Vagina (tissue), 2 donors: ENCODE measurements at regions not wholly inside any gene's neighbourhood (a gene's known extent, or its start where the extent isn't known, plus 50 kb on each side); places are given as distances from the start of the nearest gene placed in this dataset.

Source experiments
- DNase-seq, 2 donors: peaks; one replicate each; pipeline ENCODE4 v3.0.0-alpha.2; 2017; ENCODE audit errors: extremely low spot score in 2 of 2
- H3K27ac ChIP-seq: fragments of 200-600 bp; sonication (generic); one replicate; pipeline ENCODE4 v1.5.1; 2019
- H3K27me3 ChIP-seq: fragments of 200-600 bp; sonication (generic); one replicate; pipeline ENCODE4 v1.5.1; 2019
- H3K36me3 ChIP-seq, 2 donors: fragments of 200-600 bp; sonication (generic); one replicate each; pipeline ENCODE4 v1.5.1; 2017 to 2019
- H3K4me1 ChIP-seq: fragments of 200-600 bp; sonication (generic); one replicate; pipeline ENCODE4 v1.5.1; 2019
- H3K4me3 ChIP-seq, 2 donors: fragments of 200-600 bp; sonication (generic); 1 replicate in 1 of 2; 2 replicates in 1 of 2; pipeline ENCODE4 v1.5.1; 2016 to 2019
- H3K9me3 ChIP-seq: fragments of 200-600 bp; sonication (generic); one replicate; pipeline ENCODE4 v1.5.1; 2019
- CTCF ChIP-seq, 3 experiments: fragments of 450-650 bp in 2 of 3; fragments of 200-600 bp in 1 of 3; sonication (generic) in 1 of 3; IDR thresholded peaks; one replicate each; pipeline ENCODE4 v1.5.1; 2017 to 2019; ENCODE audit warnings: antibody characterized with exemption in 3 of 3, mild to moderate bottlenecking in 2 of 3, moderate library complexity in 2 of 3
- POLR2A ChIP-seq, 2 donors: fragments of 450-650 bp; IDR thresholded peaks; one replicate each; pipeline ENCODE4 v1.6.1; 2017; ENCODE audit warnings: antibody characterized with exemption in 2 of 2, mild to moderate bottlenecking in 2 of 2, moderate library complexity in 2 of 2
- POLR2AphosphoS5 ChIP-seq, 2 donors: sonication (generic); formaldehyde crosslinking; IDR thresholded peaks; one replicate each; pipeline ENCODE4 v1.9.0; 2017; ENCODE audit warnings: antibody characterized with exemption in 2 of 2, mild to moderate bottlenecking in 2 of 2, low read depth in 1 of 2; ENCODE audit not compliant: insufficient read depth in 1 of 2
- intact Hi-C: fragments of 100-400 bp; cut with DNase I; formaldehyde crosslinking; loops from one replicate; pipeline ENCODE4 v1.15.1; 2023

- no peaks in the 10 kb centered on the region for H3K36me3 ChIP-seq
- H3K9me3 ChIP-seq, result no peaks in the 10 kb centered on the region
- intact Hi-C loops, result no loop called here
- no peak overlapping the region for H3K27ac ChIP-seq
- DNase-seq, result no peak
- H3K4me3 ChIP-seq, result no peak overlapping the region
- TF ChIP-seq CTCF (IDR thresholded peaks at IDR 0.05), result no peak
- TF ChIP-seq POLR2A (IDR thresholded peaks at IDR 0.05), result no peak
- no peak for TF ChIP-seq POLR2AphosphoS5 (IDR thresholded peaks at IDR 0.05; ENCODE audit: insufficient read depth in 1 of 2, low read depth in 1 of 2)
- no peaks in the 10 kb centered on the region for H3K27me3 ChIP-seq
- H3K4me1 ChIP-seq, result no peaks in the 10 kb centered on the region
Observed at GRCh38 chr7:156055206-156055822, 243.1 kb upstream of the SHH start.

GRCh38 chr7:156051884-156052283 lies 239.6 kb upstream of the SHH start:
- Histone ChIP-seq H3K4me1 (no peaks in the 10 kb centered on the region), H3K27me3 (no peaks in the 10 kb centered on the region), H3K9me3 (no peaks in the 10 kb centered on the region), H3K4me3 (no peak overlapping the region), H3K36me3 (no peaks in the 10 kb centered on the region), H3K27ac (no peak overlapping the region)
- no peak for DNase-seq
- no peak for TF ChIP-seq POLR2AphosphoS5 (IDR thresholded peaks at IDR 0.05; ENCODE audit: insufficient read depth in 1 of 2, low read depth in 1 of 2)
- no peak for TF ChIP-seq CTCF (IDR thresholded peaks at IDR 0.05)
- no peak for TF ChIP-seq POLR2A (IDR thresholded peaks at IDR 0.05)
- intact Hi-C loops, result no loop called here

GRCh38 chr7:156050636-156051569 lies 238.6 kb upstream of the SHH start:
- Histone ChIP-seq H3K4me1 (no peaks in the 10 kb centered on the region), H3K27me3 (no peaks in the 10 kb centered on the region), H3K9me3 (no peaks in the 10 kb centered on the region), H3K36me3 (no peaks in the 10 kb centered on the region), H3K27ac (no peak overlapping the region), H3K4me3 (no peak overlapping the region)
- intact Hi-C loops, result no loop called here
- DNase-seq, result no peak
- no peak for TF ChIP-seq CTCF (IDR thresholded peaks at IDR 0.05)
- TF ChIP-seq POLR2A (IDR thresholded peaks at IDR 0.05), result no peak
- no peak for TF ChIP-seq POLR2AphosphoS5 (IDR thresholded peaks at IDR 0.05; ENCODE audit: insufficient read depth in 1 of 2, low read depth in 1 of 2)

GRCh38 chr7:156049366-156049765 lies 237.1 kb upstream of the SHH start:
- no peaks in the 10 kb centered on the region for H3K36me3 ChIP-seq
- no peaks in the 10 kb centered on the region for H3K9me3 ChIP-seq
- no peak overlapping the region for H3K27ac ChIP-seq
- intact Hi-C loops, result no loop called here
- H3K4me3 ChIP-seq, result no peak overlapping the region
- no peak for DNase-seq
- no peaks in the 10 kb centered on the region for H3K4me1 ChIP-seq
- no peak for TF ChIP-seq POLR2AphosphoS5 (IDR thresholded peaks at IDR 0.05; ENCODE audit: insufficient read depth in 1 of 2, low read depth in 1 of 2)
- TF ChIP-seq POLR2A (IDR thresholded peaks at IDR 0.05), result no peak
- TF ChIP-seq CTCF (IDR thresholded peaks at IDR 0.05), result no peak
- no peaks in the 10 kb centered on the region for H3K27me3 ChIP-seq
